CD14-positive monocyte (primary cell): ENCODE measurements at regions not wholly inside any gene's neighbourhood (a gene's known extent, or its start where the extent isn't known, plus 50 kb on each side); places are given as distances from the start of the nearest gene placed in this dataset.

Experiments
- DNase-seq, 3 donors: peaks; one replicate each; pipeline ENCODE4 v3.0.0-alpha.2; 2011 to 2022
- H2AFZ ChIP-seq: 2 replicates; pipeline ENCODE4 v1.6.0; 2012; ENCODE audit warnings: mild to moderate bottlenecking, low read depth, low read length, inconsistent platforms; ENCODE audit not compliant: insufficient read depth, poor library complexity, severe bottlenecking
- H3K27ac ChIP-seq, 2 donors: 1 replicate in 1 of 2; 2 replicates in 1 of 2; pipeline ENCODE4 v1.5.1; 2012 to 2013; ENCODE audit warnings: low read length in 2 of 2, control low read depth in 1 of 2, inconsistent platforms in 1 of 2, low read depth in 1 of 2, mild to moderate bottlenecking in 1 of 2
- H3K27me3 ChIP-seq, 2 donors: one replicate each; pipeline versions ENCODE4 v1.6.0 to v1.6.1; 2011 to 2013; ENCODE audit warnings: low read length in 2 of 2; ENCODE audit not compliant: control insufficient read depth in 2 of 2, insufficient read depth in 2 of 2
- H3K36me3 ChIP-seq, 2 donors: replicated peaks in 1 of 2; 1 replicate in 1 of 2; 2 replicates in 1 of 2; pipeline versions ENCODE4 v1.5.1 to v1.6.1; 2012 to 2013; ENCODE audit warnings: low read length in 2 of 2, control low read depth in 1 of 2, inconsistent platforms in 1 of 2, mild to moderate bottlenecking in 1 of 2; ENCODE audit not compliant: insufficient read depth in 2 of 2, control insufficient read depth in 1 of 2
- H3K4me1 ChIP-seq, 2 donors: 1 replicate in 1 of 2; 2 replicates in 1 of 2; pipeline versions ENCODE4 v1.5.1 to v1.6.1; 2012 to 2013; ENCODE audit warnings: low read length in 2 of 2, control low read depth in 1 of 2, inconsistent platforms in 1 of 2, mild to moderate bottlenecking in 1 of 2, moderate library complexity in 1 of 2; ENCODE audit not compliant: insufficient read depth in 2 of 2, control insufficient read depth in 1 of 2
- H3K4me2 ChIP-seq: replicated peaks from 2 replicates; pipeline ENCODE3; 2012; ENCODE audit warnings: low read length, moderate library complexity, mild to moderate bottlenecking; ENCODE audit not compliant: poor library complexity, severe bottlenecking; ENCODE audit errors: extremely low read depth
- H3K4me3 ChIP-seq, 3 experiments: fragments of 200-600 bp in 1 of 3; sonication (generic) in 1 of 3; replicated peaks in 1 of 3; 1 replicate in 2 of 3; 2 replicates in 1 of 3; pipeline ENCODE4 v1.5.1; 2011 to 2013; ENCODE audit warnings: low read length in 3 of 3, mild to moderate bottlenecking in 3 of 3, control low read depth in 2 of 3, low read depth in 2 of 3, inconsistent platforms in 1 of 3, moderate library complexity in 1 of 3
- H3K79me2 ChIP-seq: 2 replicates; pipeline ENCODE4 v1.6.0; 2012; ENCODE audit warnings: mild to moderate bottlenecking, control low read depth, inconsistent platforms, low read length, moderate library complexity; ENCODE audit not compliant: insufficient read depth
- H3K9ac ChIP-seq: 2 replicates; pipeline ENCODE4 v1.6.0; 2017; ENCODE audit warnings: low read length, mild to moderate bottlenecking; ENCODE audit not compliant: insufficient read depth, poor library complexity, severe bottlenecking
- H3K9me3 ChIP-seq, 2 donors: replicated peaks in 1 of 2; 1 replicate in 1 of 2; 2 replicates in 1 of 2; pipeline versions ENCODE4 v1.5.1 to v1.6.1; 2012 to 2013; ENCODE audit warnings: low read length in 2 of 2, control low read depth in 1 of 2; ENCODE audit not compliant: control insufficient read depth in 1 of 2, insufficient read depth in 1 of 2
- H4K20me1 ChIP-seq: 2 replicates; pipeline ENCODE4 v1.6.0; 2012; ENCODE audit warnings: mild to moderate bottlenecking, low read length, control low read depth, moderate library complexity; ENCODE audit not compliant: insufficient read depth
- H3K27ac Mint-ChIP-seq, 7 donors: one replicate each; pipeline ENCODE4 v1.8.0; 2020; ENCODE audit warnings: mild to moderate bottlenecking in 7 of 7, mixed read lengths in 7 of 7, moderate library complexity in 6 of 7, inconsistent platforms in 2 of 7
- H3K27me3 Mint-ChIP-seq, 3 donors: one replicate each; pipeline ENCODE4 v1.8.0; 2021 to 2022; ENCODE audit warnings: low read depth in 3 of 3, mild to moderate bottlenecking in 3 of 3, mixed read lengths in 3 of 3, moderate library complexity in 3 of 3, inconsistent platforms in 1 of 3
- H3K36me3 Mint-ChIP-seq, 2 donors: one replicate each; pipeline ENCODE4 v1.8.0; 2020; ENCODE audit warnings: mixed read lengths in 2 of 2, inconsistent platforms in 1 of 2, mild to moderate bottlenecking in 1 of 2
- H3K4me1 Mint-ChIP-seq: one replicate; pipeline ENCODE4 v1.8.0; 2020; ENCODE audit warnings: mild to moderate bottlenecking, mixed read lengths
- H3K4me3 Mint-ChIP-seq, 2 donors: one replicate each; pipeline ENCODE4 v1.8.0; 2020; ENCODE audit warnings: mild to moderate bottlenecking in 2 of 2, mixed read lengths in 2 of 2, moderate library complexity in 1 of 2
- H3K9me3 Mint-ChIP-seq, 7 donors: one replicate each; pipeline ENCODE4 v1.8.0; 2020 to 2022; ENCODE audit warnings: mixed read lengths in 7 of 7, mild to moderate bottlenecking in 6 of 7, moderate library complexity in 6 of 7, inconsistent platforms in 2 of 7
- WGBS: methylation state at CpG from one replicate; pipeline ENCODE4 v1.1.5; 2013; ENCODE audit warnings: missing lambda C conversion rate; ENCODE audit not compliant: insufficient coverage; 5-methylcytosine and 5-hydroxymethylcytosine counted together
- intact Hi-C, 2 donors: fragments of 100-400 bp; cut with micrococcal nuclease; formaldehyde crosslinking; loops; one replicate each; pipeline versions ENCODE4 v1.15.0 to v1.15.1; 2023
- TF ChIP-seq, protein P1 (sequence below): fragments of 200-600 bp; IDR thresholded peaks from one replicate; pipeline ENCODE4 v1.8.0; 2022; ENCODE audit warnings: antibody characterized with exemption, mild to moderate bottlenecking

GRCh38 chr10:2761971-2762370 is 305.4 kb upstream of the PFKP start:
- WGBS = 100% methylated on average over 1 of the region's 4 CpGs
- peaks cover 4 to 17% (median 14%) of the 10 kb centered on the region in 7 donors for H3K9me3 Mint-ChIP-seq
- H3K4me3 Mint-ChIP-seq = no peak overlapping the region

GRCh38 chr10:2761311-2761710 is 306.0 kb upstream of the PFKP start:
- no peaks in the 10 kb centered on the region for H3K4me1 ChIP-seq
- H3K27me3 ChIP-seq = no peaks in the 10 kb centered on the region
- H3K27me3 Mint-ChIP-seq = peaks cover 1 to 3% (median 2%) of the 10 kb centered on the region in 3 donors
- DNase-seq = no peak
- H3K27ac ChIP-seq = no peak overlapping the region
- no peak overlapping the region for H3K27ac Mint-ChIP-seq
- H3K9me3 ChIP-seq = peaks cover 0 to 17% of the 10 kb centered on the region in 2 donors
- WGBS = 85% methylated on average over 9 of the region's 10 CpGs
- H3K4me1 Mint-ChIP-seq = no peaks in the 10 kb centered on the region
- H2AFZ ChIP-seq = no peak overlapping the region
- intact Hi-C loops = no loop called here
- H3K36me3 ChIP-seq = no peaks in the 10 kb centered on the region
- no peaks in the 10 kb centered on the region for H3K36me3 Mint-ChIP-seq
- H3K4me3 Mint-ChIP-seq = no peak overlapping the region
- no peak overlapping the region for H3K4me2 ChIP-seq
- no peak overlapping the region for H3K4me3 ChIP-seq
- H3K9ac ChIP-seq = no peak overlapping the region
- no peaks in the 10 kb centered on the region for H4K20me1 ChIP-seq
- TF ChIP-seq, protein P1, sequence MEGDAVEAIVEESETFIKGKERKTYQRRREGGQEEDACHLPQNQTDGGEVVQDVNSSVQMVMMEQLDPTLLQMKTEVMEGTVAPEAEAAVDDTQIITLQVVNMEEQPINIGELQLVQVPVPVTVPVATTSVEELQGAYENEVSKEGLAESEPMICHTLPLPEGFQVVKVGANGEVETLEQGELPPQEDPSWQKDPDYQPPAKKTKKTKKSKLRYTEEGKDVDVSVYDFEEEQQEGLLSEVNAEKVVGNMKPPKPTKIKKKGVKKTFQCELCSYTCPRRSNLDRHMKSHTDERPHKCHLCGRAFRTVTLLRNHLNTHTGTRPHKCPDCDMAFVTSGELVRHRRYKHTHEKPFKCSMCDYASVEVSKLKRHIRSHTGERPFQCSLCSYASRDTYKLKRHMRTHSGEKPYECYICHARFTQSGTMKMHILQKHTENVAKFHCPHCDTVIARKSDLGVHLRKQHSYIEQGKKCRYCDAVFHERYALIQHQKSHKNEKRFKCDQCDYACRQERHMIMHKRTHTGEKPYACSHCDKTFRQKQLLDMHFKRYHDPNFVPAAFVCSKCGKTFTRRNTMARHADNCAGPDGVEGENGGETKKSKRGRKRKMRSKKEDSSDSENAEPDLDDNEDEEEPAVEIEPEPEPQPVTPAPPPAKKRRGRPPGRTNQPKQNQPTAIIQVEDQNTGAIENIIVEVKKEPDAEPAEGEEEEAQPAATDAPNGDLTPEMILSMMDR = no peak
- H3K79me2 ChIP-seq = no peaks in the 10 kb centered on the region
- H3K9me3 Mint-ChIP-seq = peaks cover 4 to 17% (median 13%) of the 10 kb centered on the region in 7 donors

More at GRCh38 chr10:2761971-2762370, 305.4 kb upstream of the PFKP start:
- Histone ChIP-seq H3K4me1 (no peaks in the 10 kb centered on the region), H2AFZ (no peak overlapping the region), H3K79me2 (no peaks in the 10 kb centered on the region), H3K4me3 (no peak overlapping the region), H3K4me2 (no peak overlapping the region), H3K27me3 (no peaks in the 10 kb centered on the region), H3K9me3 (peaks cover 0 to 17% of the 10 kb centered on the region in 2 donors), H4K20me1 (no peaks in the 10 kb centered on the region), H3K27ac (no peak overlapping the region), H3K9ac (no peak overlapping the region), H3K36me3 (no peaks in the 10 kb centered on the region)
- TF ChIP-seq, protein P1 = no peak
- intact Hi-C loops = no loop called here
- Mint-ChIP-seq H3K27me3 (peaks cover 1 to 3% (median 2%) of the 10 kb centered on the region in 3 donors), H3K4me1 (no peaks in the 10 kb centered on the region), H3K36me3 (no peaks in the 10 kb centered on the region), H3K27ac (no peak overlapping the region)
- no peak for DNase-seq
